ENCODE measurements at regions not wholly inside any gene's neighbourhood (a gene's known extent, or its start where the extent isn't known, plus 50 kb on each side); places are given as distances from the start of the nearest gene placed in this dataset.

DNA sequence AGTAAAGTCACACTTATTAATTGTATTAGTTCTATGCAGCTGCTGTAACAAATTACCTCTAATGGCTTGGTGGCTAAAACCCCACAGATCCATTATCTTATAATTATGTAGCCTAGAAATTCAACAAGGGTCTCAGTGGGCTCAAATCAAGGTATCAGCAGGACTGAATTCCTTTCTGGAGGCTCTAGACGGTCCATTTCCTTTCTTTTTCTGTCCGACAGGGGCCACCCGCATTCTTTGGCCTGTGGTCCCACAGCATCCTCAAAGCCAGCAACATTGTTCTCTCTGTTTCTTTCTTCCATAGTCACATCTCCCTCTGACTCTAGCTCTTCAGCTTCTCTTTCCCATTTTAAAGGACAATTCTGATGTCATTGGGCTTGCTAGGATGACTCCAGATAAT lies 276.3 kb upstream of the ZNF717 start:
- POLR2A ChIA-PET = no interaction called here
- CTCF ChIA-PET (ENCODE audit: unreplicated experiment) = no interaction called here
- BruUV-seq (replicated peaks) = no TSS peak
- no peak overlapping the region for H2AFZ ChIP-seq (ENCODE audit: low read length)
- H3K4me1 ChIP-seq (ENCODE audit: insufficient read depth, low read length, poor library complexity, severe bottlenecking) = no peaks in the 10 kb centered on the region
- no peak for DNase-seq (ENCODE audit: low spot score)
- H3K4me2 ChIP-seq (ENCODE audit: low read length) = no peak overlapping the region
- H3K9me2 ChIP-seq (ENCODE audit: insufficient read depth, low read length) = no peaks in the 10 kb centered on the region
- H3K36me3 ChIP-seq (ENCODE audit: insufficient read depth, low read length) = no peaks in the 10 kb centered on the region
- intact Hi-C loops (cut with micrococcal nuclease; ENCODE audit: unreplicated experiment) = no loop called here
- TF ChIP-seq, protein P1, sequence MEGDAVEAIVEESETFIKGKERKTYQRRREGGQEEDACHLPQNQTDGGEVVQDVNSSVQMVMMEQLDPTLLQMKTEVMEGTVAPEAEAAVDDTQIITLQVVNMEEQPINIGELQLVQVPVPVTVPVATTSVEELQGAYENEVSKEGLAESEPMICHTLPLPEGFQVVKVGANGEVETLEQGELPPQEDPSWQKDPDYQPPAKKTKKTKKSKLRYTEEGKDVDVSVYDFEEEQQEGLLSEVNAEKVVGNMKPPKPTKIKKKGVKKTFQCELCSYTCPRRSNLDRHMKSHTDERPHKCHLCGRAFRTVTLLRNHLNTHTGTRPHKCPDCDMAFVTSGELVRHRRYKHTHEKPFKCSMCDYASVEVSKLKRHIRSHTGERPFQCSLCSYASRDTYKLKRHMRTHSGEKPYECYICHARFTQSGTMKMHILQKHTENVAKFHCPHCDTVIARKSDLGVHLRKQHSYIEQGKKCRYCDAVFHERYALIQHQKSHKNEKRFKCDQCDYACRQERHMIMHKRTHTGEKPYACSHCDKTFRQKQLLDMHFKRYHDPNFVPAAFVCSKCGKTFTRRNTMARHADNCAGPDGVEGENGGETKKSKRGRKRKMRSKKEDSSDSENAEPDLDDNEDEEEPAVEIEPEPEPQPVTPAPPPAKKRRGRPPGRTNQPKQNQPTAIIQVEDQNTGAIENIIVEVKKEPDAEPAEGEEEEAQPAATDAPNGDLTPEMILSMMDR (conservative IDR thresholded peaks at IDR 0.05; ENCODE audit: low read length) = no peak
- no peak for TF ChIP-seq EZH2phosphoT487 (IDR thresholded peaks at IDR 0.05; ENCODE audit: borderline replicate concordance, low read depth, low read length)
- H3K9me3 ChIP-seq (ENCODE audit: low read length) = no peaks in the 10 kb centered on the region
- no peaks in the 10 kb centered on the region for H4K20me1 ChIP-seq (ENCODE audit: insufficient read depth, low read length)
- H3K79me2 ChIP-seq (ENCODE audit: insufficient read depth, low read depth, low read length) = no peaks in the 10 kb centered on the region
- no peak overlapping the region for H3K4me3 ChIP-seq (ENCODE audit: low read depth, low read length, poor library complexity, severe bottlenecking)
- H3K27ac ChIP-seq (ENCODE audit: low read depth, low read length, poor library complexity, severe bottlenecking) = no peak overlapping the region

DNA sequence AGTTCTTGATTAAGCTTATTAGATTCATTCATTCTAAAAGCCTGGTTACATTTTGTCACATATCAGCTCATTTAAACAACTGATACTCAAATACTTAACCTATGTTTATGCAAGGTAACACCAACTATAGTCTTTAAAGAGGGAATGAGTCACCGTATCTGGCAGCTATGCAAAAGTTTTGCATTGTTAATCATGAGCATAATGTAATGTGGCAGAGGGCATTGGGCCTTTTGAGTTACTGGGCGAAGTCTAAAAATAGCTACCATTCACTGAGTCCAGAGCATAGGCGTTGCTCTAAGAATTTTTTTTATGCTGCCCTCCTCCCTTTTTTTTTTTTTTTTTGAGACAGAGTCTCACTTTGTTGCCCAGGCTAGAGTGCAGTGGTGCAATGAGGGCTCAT lies 277.7 kb upstream of the ZNF717 start:
- Histone ChIP-seq H3K36me3 (ENCODE audit: insufficient read depth, low read length) (no peaks in the 10 kb centered on the region), H3K4me2 (ENCODE audit: low read length) (no peak overlapping the region), H3K9me2 (ENCODE audit: insufficient read depth, low read length) (no peaks in the 10 kb centered on the region), H3K4me1 (ENCODE audit: insufficient read depth, low read length, poor library complexity, severe bottlenecking) (no peaks in the 10 kb centered on the region), H4K20me1 (ENCODE audit: insufficient read depth, low read length) (no peaks in the 10 kb centered on the region), H2AFZ (ENCODE audit: low read length) (no peak overlapping the region), H3K27ac (ENCODE audit: low read depth, low read length, poor library complexity, severe bottlenecking) (no peak overlapping the region), H3K79me2 (ENCODE audit: insufficient read depth, low read depth, low read length) (no peaks in the 10 kb centered on the region), H3K9me3 (ENCODE audit: low read length) (no peaks in the 10 kb centered on the region), H3K4me3 (ENCODE audit: low read depth, low read length, poor library complexity, severe bottlenecking) (no peak overlapping the region)
- no peak for DNase-seq (ENCODE audit: low spot score)
- BruUV-seq (replicated peaks) = no TSS peak
- POLR2A ChIA-PET = interaction anchor here (0.7 kb wide), 1 partner anchor 305 kb away, joined by 3 read pairs; no protein-coding TSS in a partner anchor
- CTCF ChIA-PET (ENCODE audit: unreplicated experiment) = no interaction called here
- intact Hi-C loops (cut with micrococcal nuclease; ENCODE audit: unreplicated experiment) = no loop called here
- no peak for TF ChIP-seq EZH2phosphoT487 (IDR thresholded peaks at IDR 0.05; ENCODE audit: borderline replicate concordance, low read depth, low read length)
- TF ChIP-seq, protein P1 (conservative IDR thresholded peaks at IDR 0.05; ENCODE audit: low read length) = no peak

DNA sequence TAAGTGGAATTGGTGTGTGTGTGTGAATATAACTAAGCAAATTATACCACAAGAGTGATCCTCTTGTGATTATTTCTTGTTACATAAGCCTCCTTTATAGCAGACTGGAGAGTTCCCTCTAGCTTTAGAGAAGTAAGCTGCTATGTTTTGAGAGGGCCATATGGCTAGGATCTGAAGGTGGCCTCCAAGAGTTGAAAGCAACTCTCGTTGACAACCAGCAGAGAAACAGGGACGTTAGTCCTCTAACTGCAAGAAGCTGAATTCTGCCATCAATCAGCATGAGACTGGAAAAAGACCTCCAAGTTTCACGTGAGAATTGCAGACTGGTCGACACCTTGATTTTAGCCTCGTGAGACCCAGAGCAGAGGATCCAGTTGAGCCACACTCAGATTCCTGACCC lies 278.5 kb upstream of the ZNF717 start:
- Histone ChIP-seq H3K4me1 (ENCODE audit: insufficient read depth, low read length, poor library complexity, severe bottlenecking) (no peaks in the 10 kb centered on the region), H3K9me3 (ENCODE audit: low read length) (no peaks in the 10 kb centered on the region), H3K36me3 (ENCODE audit: insufficient read depth, low read length) (no peaks in the 10 kb centered on the region), H3K9me2 (ENCODE audit: insufficient read depth, low read length) (no peaks in the 10 kb centered on the region), H3K27ac (ENCODE audit: low read depth, low read length, poor library complexity, severe bottlenecking) (no peak overlapping the region), H4K20me1 (ENCODE audit: insufficient read depth, low read length) (no peaks in the 10 kb centered on the region), H3K4me2 (ENCODE audit: low read length) (no peak overlapping the region), H2AFZ (ENCODE audit: low read length) (no peak overlapping the region), H3K79me2 (ENCODE audit: insufficient read depth, low read depth, low read length) (no peaks in the 10 kb centered on the region), H3K4me3 (ENCODE audit: low read depth, low read length, poor library complexity, severe bottlenecking) (no peak overlapping the region)
- intact Hi-C loops (cut with micrococcal nuclease; ENCODE audit: unreplicated experiment) = no loop called here
- DNase-seq (ENCODE audit: low spot score) = no peak
- ChIA-PET POLR2A (interaction anchor here (0.5 kb wide), 1 partner anchor 16 kb away, joined by 4 read pairs; no protein-coding TSS in a partner anchor), CTCF (ENCODE audit: unreplicated experiment) (no interaction called here)
- BruUV-seq (replicated peaks) = no TSS peak
- TF ChIP-seq EZH2phosphoT487 (IDR thresholded peaks at IDR 0.05; ENCODE audit: borderline replicate concordance, low read depth, low read length) = no peak
